Liver (tissue), 3 donors: ENCODE measurements at regions not wholly inside any gene's neighbourhood (a gene's known extent, or its start where the extent isn't known, plus 50 kb on each side); places are given as distances from the start of the nearest gene placed in this dataset.
"Not testable (repeated sequence)": the region's sequence is repeated elsewhere in the genome, so short reads cannot be mapped to it uniquely, and the experiment has no call there.

Source experiments
- ATF3 ChIP-seq: IDR thresholded peaks from 2 replicates; pipeline ENCODE4 v1.6.1; 2016; ENCODE audit warnings: antibody characterized with exemption
- CTCF ChIP-seq: fragments of 150-350 bp; IDR thresholded peaks from 2 replicates; pipeline ENCODE4 v1.5.1; 2017; ENCODE audit warnings: improper control_type of control experiment, low read depth, low read length; ENCODE audit not compliant: missing input control
- EGR1 ChIP-seq, 2 donors: IDR thresholded peaks; 2 replicates each; pipeline ENCODE4 v1.6.1; 2016 to 2018; ENCODE audit warnings: antibody characterized with exemption in 2 of 2, low read depth in 2 of 2
- FOXA2 ChIP-seq: IDR thresholded peaks from 2 replicates; pipeline ENCODE4 v1.6.1; 2016; ENCODE audit warnings: antibody characterized with exemption
- HNF4A ChIP-seq, 2 donors: conservative IDR thresholded peaks; 2 replicates each; pipeline ENCODE4 v1.6.1; 2016; ENCODE audit warnings: antibody characterized with exemption in 2 of 2, mild to moderate bottlenecking in 2 of 2
- JUND ChIP-seq, 2 donors: IDR thresholded peaks; 2 replicates each; pipeline ENCODE4 v1.6.1; 2016; ENCODE audit warnings: antibody characterized with exemption in 2 of 2
- RAD21 ChIP-seq, 2 donors: IDR thresholded peaks; 2 replicates each; pipeline ENCODE4 v1.6.1; 2016; ENCODE audit warnings: antibody characterized with exemption in 2 of 2, mild to moderate bottlenecking in 2 of 2
- RXRA ChIP-seq, 2 donors: IDR thresholded peaks; 2 replicates each; pipeline ENCODE4 v1.6.1; 2017 to 2018; ENCODE audit warnings: antibody characterized with exemption in 2 of 2, mild to moderate bottlenecking in 1 of 2
- SP1 ChIP-seq: IDR thresholded peaks from 2 replicates; pipeline ENCODE4 v1.6.1; 2018; ENCODE audit warnings: antibody characterized with exemption, mild to moderate bottlenecking
- YY1 ChIP-seq: IDR thresholded peaks from 2 replicates; pipeline ENCODE4 v1.6.1; 2016; ENCODE audit warnings: antibody characterized with exemption, mild to moderate bottlenecking
- ZBTB33 ChIP-seq: IDR thresholded peaks from 2 replicates; pipeline ENCODE4 v1.6.1; 2016; ENCODE audit warnings: antibody characterized with exemption
- TF ChIP-seq, protein P1 (sequence below): IDR thresholded peaks from 2 replicates; pipeline ENCODE4 v1.6.1; 2016; ENCODE audit warnings: antibody characterized with exemption
- TF ChIP-seq, protein P2 (sequence below): IDR thresholded peaks from 2 replicates; pipeline ENCODE4 v1.6.1; 2016; ENCODE audit warnings: antibody characterized with exemption, mild to moderate bottlenecking
- donor health status: healthy.
- donor health status: healthy.

GRCh38 chr5:176048671-176049070, 80.6 kb upstream of the THOC3 start:
- TF ChIP-seq JUND (IDR thresholded peaks at IDR 0.05); ATF3; EGR1 (IDR thresholded peaks at IDR 0.05; ENCODE audit: low read depth in 2 of 2); CTCF; YY1; RXRA (IDR thresholded peaks at IDR 0.05); ZBTB33; SP1; RAD21 (IDR thresholded peaks at IDR 0.05); FOXA2; HNF4A (conservative IDR thresholded peaks at IDR 0.05): not testable (repeated sequence)
- TF ChIP-seq, protein P1, sequence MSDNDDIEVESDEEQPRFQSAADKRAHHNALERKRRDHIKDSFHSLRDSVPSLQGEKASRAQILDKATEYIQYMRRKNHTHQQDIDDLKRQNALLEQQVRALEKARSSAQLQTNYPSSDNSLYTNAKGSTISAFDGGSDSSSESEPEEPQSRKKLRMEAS, result not testable (repeated sequence)
- TF ChIP-seq, protein P2, sequence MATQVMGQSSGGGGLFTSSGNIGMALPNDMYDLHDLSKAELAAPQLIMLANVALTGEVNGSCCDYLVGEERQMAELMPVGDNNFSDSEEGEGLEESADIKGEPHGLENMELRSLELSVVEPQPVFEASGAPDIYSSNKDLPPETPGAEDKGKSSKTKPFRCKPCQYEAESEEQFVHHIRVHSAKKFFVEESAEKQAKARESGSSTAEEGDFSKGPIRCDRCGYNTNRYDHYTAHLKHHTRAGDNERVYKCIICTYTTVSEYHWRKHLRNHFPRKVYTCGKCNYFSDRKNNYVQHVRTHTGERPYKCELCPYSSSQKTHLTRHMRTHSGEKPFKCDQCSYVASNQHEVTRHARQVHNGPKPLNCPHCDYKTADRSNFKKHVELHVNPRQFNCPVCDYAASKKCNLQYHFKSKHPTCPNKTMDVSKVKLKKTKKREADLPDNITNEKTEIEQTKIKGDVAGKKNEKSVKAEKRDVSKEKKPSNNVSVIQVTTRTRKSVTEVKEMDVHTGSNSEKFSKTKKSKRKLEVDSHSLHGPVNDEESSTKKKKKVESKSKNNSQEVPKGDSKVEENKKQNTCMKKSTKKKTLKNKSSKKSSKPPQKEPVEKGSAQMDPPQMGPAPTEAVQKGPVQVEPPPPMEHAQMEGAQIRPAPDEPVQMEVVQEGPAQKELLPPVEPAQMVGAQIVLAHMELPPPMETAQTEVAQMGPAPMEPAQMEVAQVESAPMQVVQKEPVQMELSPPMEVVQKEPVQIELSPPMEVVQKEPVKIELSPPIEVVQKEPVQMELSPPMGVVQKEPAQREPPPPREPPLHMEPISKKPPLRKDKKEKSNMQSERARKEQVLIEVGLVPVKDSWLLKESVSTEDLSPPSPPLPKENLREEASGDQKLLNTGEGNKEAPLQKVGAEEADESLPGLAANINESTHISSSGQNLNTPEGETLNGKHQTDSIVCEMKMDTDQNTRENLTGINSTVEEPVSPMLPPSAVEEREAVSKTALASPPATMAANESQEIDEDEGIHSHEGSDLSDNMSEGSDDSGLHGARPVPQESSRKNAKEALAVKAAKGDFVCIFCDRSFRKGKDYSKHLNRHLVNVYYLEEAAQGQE, result not testable (repeated sequence)
